HG03159 (cell line): ENCODE measurements at regions not wholly inside any gene's neighbourhood (a gene's known extent, or its start where the extent isn't known, plus 50 kb on each side); places are given as distances from the start of the nearest gene placed in this dataset.
"Not testable (repeated sequence)": the region's sequence is repeated elsewhere in the genome, so short reads cannot be mapped to it uniquely, and the experiment has no call there.

Source experiments
- ATAC-seq: cut with Tn5 transposase; IDR thresholded peaks from one replicate; pipeline ENCODE4 v1.9.1; 2021; ENCODE audit warnings: mild to moderate bottlenecking, moderate library complexity; ENCODE audit not compliant: unreplicated experiment

DNA sequence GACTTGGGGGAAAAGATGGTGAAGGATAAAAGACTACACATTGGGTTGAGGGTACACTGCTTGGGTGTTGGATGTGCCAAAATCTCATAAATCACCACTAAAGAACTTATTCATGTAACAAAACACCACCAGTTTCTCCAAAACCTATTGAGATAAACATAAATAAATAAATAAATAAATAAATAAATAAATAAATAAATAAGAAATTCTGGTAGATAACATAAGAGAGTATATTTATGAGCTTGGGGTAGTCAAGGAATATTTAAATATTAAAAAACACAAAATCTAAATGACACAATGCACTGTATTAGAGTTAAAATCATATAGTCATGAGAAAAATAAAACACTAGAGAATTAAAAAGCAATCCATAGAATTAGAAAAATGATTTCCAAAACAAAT lies 333.5 kb upstream of the NRG3 start:
- no peak for ATAC-seq

DNA sequence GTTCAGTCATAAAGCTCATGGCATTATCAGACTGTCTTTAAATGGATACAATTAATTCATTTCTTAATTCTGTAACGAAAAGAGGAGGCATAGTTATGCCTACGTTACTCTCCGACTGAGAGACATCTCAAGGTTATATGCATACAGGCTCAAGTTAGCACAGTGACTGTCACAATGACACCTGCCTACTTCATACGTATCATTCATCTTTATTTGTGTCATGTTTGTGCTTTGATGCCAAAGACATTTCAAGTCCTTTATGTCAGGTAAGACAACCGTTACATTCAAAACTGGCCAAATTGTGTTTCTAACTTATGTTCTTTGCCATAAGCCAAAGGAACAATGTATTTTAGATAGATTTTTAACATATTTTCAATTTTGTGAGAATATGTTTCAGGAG lies 328.8 kb upstream of the NRG3 start:
- ATAC-seq: no peak

DNA sequence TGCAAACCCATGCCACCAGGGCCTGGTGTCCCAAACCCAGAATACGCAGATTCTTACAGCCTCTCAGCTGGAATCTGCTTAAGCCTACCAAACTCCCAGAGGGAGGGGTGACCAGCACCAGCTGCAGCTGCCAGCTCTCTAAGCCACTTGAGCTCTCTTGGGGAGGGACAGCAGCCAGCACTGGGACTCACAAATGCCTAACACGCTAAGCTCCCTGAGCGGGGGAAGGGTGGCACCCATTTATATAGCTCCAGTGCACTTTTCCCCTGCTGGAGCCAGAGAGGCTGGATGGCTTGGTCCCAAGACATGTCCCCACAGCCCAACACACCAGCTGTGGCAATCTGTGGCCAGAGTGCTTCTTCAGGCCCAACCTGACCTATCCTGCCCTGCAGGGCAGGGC lies 326.8 kb upstream of the NRG3 start:
- no peak for ATAC-seq

DNA sequence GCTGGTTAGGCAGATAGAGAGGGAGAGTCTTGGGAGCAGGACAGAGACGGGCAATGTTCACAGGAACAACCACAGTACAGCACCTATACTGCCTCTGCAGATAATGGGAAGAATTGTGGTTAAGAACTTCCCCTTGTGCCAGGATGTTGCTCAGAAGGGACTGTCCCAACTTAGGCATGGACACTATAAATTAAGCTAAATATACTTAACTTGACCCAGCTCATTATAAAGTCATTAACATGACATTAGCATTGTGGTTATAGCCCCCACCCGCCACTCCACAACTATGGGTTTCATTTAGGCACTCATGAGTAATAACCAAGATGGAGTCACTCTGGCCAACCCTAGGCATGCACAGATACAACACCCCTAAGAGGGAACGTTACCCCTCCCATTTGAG lies 310.9 kb upstream of the NRG3 start:
- ATAC-seq: no peak

DNA sequence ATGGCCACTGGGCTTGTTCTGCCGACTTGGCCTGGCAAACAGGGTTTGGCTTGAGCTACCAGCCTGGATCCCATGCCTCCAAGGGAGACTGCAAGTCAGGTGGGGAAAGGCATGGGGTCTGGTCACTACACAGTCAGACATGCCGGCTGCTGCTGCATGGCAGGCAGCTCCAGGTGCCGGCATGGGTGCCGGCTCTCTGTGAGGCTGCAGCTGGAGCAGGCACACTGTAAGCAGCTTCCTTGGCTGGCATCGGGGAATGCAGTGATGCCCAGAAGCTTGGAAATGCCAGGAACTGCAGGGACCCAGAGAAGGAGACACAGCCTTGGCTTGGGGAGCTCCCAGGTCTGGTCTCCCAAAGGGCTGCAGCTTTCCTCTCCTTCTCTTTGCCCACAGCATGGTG lies 305.5 kb upstream of the NRG3 start:
- ATAC-seq: no peak

DNA sequence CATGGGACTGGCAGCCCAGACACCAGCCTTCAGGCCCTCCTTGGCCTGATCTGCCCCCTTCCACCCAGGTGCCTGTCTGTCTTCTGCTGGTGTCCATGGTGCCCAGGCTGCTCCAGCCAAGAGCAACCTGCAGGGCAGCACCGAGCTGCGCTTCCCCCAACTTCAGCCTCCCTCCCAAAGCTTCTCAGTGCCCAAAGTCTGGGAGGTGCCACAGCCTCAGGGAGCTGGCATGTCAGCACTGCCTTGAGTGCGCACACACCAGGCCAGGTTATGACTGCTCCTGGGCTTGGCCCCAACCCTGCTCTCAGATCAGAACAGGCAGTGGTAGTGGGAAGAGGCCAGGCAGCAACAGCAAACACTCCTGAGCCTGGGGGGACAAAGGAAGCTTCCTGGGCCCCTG lies 304.6 kb upstream of the NRG3 start:
- ATAC-seq: no peak

DNA sequence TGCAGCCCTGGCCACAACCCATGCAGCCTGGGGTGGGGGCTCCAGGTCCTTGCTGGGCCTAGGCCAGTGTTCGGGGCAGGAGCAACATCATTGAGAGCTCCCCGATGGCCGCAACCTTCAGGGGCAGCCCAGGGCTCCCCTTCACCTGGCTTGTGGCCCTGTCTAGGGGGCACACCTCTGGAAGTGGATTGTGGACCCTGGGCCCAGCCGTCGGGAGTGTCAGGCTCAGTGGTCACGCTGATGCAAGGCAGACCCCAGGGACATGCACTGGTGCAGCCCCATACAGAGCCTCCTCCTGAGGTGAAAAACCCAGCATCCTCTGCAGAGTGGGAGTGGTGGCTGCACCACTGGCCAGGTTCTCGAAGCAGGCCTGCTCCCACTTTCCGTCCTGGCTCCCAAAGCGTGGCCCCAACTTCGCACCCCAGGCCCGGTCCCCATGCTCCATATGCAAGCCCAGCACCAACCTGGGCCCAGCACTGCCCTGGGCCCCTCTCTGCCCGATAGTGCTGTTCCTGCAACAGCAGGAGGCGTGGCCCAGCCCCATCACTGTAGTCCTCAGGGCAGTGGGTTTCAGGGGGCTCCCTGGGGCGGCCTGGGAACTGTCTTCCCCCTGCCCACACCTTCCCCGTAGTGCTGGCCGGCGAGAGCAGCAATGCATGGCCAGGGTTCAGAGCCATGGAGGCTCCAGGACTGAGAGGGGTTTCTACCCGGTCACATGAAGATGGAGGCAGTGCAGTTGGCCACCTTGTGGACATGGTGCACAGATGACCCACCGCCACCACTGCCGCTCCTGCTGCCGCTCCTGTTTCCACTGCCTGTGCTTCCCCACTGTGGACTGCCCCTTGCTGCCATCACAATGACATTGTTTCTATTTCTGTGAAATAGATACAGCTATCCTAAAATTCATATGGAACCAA lies 303.9 kb upstream of the NRG3 start:
- no peak for ATAC-seq

DNA sequence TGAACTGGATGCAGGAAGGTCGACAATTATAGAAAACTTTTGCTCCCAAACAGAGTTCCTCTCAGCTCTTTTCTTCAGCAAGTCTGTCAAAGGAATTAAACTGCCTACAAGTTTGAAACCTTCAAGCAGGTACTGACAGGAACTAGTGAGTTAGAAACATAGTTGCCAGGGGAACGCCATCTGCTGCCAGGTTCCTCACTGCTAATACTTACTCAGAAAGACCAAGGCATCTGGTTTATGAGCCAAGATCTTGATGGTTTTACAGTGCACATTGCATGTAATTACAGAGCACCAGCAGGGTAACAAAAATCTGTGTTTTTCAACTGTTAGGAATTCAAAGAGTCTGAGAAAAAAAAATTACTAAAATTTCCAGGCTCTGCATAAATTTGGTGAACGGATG lies 300.0 kb upstream of the NRG3 start:
- no peak for ATAC-seq

DNA sequence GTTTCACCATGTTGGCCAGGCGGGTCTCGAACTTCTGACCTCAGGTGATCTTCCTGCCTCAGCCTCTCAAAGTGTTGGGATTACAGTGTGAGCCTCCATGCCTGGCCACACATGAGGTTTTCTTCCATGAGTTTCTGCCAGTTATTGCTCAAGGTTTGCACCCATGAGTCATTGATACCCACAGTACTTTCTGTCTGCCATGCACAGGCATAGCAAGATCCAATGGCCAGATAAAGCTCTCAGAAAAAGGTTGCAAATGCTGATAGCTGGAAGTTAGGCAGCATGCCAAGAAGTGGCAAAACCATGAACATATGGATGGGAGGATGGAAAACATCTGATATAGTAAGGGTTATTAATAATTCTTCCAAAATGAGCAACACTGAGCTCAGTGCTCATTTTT lies 298.7 kb upstream of the NRG3 start:
- ATAC-seq: no peak

DNA sequence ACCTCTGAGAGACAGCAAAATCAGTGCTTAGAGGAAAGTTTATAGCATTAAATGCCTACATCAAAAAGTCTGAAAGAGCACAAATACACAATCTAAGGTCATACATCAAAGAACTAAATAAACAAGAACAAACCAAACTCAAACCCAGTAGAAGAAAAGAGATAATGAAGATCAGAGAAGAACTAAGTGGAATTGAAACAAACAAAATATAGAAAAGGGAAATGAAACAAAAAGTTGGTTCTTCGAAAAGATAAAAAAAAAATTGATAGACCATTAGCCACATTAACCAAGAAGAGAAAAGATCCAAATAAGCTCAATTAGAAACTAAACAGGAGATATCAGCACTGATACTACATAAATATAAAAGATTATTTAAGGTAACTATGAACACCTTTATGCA lies 280.0 kb upstream of the NRG3 start:
- ATAC-seq: no peak

DNA sequence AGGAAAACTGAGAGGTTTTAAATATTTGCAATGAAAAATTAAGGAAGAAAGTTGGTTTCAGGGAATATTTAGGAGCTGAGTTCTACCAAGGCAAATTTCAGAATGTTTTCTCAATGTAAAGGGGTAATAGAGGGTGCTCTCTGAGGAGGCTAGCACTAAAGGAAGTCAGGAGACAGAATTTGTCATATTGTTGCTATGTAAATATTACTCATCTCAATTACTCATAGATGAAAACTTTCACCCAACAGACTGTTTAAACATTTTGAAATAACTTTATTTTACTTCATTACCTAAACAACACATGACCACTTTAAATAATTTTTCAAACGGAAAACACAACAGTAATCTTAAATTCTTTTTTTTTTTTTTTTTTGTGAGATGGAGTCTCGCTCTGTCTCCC lies 274.8 kb upstream of the NRG3 start:
- ATAC-seq: no peak

DNA sequence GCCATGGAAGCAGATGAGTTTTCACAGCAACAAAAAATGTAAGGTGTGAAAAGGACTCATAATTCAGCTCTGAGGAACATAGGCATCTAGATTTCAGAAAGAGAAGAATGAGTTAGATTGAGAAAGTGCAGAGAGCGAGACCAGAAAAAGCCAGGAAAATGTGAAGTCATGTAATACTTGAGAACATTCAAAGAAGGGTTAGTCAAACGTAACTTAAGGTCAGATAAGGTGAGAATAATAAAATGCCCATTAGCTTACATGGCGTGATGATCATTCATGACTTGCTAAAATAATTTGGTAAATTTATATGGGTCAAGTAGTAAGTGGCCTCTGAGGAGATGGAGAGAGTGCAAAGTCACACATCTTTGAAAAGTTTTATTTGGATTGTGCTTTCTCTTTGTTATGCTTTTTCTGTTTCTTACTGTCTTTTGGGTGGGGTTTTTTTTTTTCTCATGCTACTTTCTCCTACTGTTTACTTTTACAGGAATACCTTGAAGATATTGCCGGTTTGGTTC lies 271.8 kb upstream of the NRG3 start:
- ATAC-seq: no peak

DNA sequence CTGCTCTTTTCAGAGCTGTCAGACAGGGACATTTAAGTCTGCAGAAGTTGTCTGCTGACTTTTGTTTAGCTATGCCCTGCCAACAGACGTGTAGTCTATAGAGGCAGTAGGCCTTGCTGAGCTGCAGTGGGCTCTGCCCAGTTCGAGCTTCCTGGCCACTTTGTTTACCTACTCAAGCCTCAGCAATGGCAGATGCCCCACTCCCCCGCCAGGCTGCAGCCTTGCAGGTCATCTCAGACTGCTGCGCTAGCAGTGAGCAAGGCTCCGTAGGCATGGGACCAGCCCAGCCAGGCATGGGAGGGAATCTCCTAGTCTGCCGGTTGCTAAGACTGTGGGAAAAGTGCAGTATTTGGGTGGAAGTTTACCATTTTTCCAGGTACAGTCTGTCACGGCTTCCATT lies 230.5 kb upstream of the NRG3 start:
- ATAC-seq: not testable (repeated sequence)

DNA sequence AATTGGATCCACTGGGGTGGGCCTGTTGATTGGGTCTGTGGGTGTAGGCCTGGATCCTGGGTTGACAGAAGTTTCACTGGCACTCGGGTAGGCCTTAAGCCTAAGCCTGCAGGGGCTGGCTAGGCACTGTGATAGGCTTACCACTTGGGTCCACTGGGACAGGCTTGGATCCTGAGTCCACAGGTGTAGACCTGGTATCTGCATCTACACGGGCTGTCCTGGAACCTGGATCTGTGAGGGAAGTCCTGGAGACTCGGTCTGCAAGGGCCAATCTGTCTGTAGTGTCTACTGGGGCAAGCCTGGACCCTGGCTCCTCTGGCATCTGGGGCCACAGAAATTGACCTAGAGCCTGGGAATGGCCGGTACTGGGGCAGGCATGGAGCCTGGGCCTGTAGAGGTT lies 219.0 kb upstream of the NRG3 start:
- ATAC-seq: no peak

DNA sequence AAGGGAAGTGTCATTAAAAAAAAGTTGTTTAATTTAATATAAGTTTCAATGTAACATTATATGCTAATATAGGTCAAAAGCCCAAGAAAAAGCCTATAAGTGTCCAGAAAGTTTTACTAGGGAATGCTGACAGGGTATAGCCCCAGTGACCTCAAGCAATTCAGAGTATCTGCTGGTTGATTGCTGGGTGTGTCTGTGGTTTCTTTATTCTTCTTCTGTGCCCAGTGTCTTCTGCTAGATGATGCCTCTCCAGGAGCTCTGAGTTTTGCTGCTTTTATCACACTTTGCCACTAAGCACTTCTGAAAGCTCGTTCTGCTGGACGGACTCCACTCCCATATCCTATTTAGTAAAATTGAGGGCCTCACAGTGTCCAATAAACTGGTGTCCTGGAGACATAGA lies 212.2 kb upstream of the NRG3 start:
- no peak for ATAC-seq

DNA sequence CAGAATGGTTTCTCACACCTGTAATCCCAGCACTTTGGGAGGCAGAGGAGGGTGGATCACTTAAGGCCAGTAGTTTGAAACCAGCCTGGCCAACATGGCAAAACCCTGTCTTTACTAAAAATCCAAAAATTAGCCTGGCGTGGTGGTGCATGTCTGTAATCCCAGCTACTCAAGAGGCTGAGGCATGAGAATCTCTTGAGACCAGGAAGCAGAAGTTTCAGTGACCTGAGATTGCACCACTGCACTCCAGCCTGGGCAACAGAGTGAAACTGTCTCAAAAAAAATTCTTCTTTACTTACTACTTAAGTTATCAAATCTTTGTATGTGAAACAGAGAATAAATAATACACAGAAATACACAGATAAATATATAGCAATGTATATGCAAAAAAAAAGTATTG lies 210.2 kb upstream of the NRG3 start:
- not testable (repeated sequence) for ATAC-seq

DNA sequence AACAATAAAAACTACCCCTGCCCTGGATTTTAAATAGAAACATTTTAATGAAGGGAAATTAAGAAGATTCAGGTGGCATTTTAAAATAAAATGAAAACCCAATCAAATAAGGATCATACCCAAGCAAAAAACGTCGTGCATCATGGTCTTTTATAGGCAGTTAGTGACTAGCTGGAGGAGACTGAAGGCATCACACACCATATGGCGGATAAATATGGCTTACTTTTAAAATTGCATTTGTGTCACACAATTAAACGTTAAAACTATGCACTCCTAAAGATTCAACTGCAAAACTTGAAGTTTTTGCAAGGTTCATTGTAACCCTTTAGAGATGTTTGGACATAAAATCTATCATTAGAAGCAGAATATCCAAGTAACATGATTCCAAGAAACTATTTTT lies 200.1 kb upstream of the NRG3 start:
- no peak for ATAC-seq

DNA sequence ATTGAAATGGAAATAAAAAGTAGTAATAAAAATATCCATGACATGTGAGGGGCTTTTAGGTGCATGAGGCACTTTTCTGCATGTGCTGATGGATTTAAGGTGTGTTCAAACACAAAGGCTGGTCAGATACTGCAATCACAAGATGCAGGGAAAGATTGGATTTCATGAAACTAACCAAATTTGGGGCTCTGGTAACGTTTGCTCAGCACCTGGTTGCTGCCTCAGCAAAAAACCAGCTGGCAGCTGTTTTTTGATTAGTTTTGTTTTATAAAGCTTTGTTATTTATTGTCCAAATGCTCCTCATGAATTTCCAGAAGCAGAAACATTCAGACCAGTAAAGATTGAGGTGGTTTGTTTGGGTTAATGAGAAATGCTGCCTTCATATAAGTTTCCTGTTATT lies 195.7 kb upstream of the NRG3 start:
- ATAC-seq: no peak

DNA sequence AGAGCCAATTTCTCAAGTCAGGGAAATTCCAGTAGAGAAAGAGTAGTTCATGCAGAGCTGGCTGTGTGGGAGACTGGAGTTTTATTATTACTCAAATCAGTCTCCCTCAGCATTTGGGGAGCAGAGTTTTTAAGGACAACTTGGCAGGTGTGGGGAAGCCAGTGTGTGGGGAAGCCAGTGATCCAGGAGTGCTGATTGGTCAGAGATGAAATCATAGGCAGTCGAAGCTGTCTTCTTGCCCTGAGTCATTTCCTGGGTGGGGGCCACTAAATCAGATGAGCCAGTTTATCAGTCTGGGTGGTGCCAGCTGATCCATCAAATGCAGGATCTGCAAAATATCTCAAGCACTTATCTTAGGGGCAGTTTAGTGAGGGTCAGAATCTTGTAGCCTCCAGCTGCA lies 194.6 kb upstream of the NRG3 start:
- ATAC-seq: no peak

DNA sequence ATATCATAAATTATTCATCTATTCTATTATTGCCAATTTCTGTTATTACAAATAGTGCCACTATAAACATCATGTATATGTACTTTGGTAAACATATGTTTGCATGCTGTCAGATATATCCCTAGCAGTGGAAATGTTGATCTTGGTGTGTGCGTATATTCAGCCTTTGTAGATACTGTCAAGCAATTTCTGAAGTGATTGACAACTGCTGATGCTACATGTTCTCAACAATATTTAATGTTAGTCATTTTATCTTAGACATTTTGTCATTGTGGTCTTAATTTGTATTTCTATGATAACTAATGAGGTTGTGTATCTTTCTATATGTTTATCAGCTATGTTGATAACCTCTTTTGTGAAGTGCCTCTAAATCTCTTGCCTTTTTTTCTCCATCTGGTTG lies 186.5 kb upstream of the NRG3 start:
- ATAC-seq: no peak

DNA sequence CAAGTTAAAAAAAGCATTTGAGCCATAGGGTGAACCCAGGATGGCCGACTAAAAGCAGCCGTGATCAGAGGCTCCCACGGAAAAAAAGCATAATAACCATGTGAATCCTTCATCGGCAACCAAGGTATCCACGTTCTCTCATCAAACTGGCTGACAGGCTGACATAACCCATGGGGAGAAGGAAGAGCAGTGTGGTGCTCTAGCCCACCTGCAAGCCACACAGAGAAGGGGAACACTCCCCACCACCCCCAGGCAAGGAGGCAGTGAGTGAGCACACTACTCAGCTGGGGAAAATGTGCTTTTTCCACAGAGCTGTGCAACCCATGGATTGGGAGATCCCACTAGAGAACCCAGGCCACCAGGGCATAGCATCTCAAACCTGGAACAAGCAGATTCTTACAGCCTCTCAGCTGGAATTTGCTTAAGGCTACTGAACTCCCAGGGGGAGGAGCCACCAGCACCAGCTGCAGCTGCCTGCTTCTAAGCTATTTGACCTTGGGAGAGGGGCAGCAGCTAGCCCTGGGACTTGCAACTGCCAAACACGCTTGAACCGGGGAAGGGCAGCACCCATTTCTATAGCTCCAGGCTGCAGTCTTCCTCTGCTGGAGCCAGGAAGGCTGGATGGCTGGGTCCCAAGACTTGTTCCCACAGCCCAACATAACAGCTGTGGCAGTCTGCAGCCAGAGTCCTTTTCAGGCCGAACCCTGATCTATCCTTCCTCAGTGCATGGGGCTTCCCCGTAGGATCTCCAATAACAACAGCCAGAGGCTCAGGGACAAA lies 178.2 kb upstream of the NRG3 start:
- ATAC-seq: no peak

DNA sequence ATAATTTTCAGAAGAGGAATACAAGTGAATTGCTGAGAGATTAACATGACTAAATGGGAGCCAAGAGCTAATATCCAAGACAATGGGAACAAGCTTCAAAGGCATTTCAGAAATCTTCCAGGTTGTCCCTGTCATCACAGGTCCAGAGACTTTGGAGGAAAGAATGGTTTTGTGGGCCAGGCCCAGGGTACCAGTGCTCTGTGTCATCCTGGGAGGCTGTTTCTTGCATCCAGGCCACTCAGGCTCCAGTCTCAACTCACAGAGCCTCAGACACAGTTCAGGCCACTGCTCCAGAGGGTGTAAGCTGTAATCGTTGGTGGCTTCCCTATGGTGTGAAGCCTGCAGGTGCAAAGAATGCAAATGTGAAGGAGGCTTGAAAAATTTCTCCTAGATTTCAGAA lies 170.4 kb upstream of the NRG3 start:
- ATAC-seq: no peak
